ENCODE measurements at regions not wholly inside any gene's neighbourhood (a gene's known extent, or its start where the extent isn't known, plus 50 kb on each side); places are given as distances from the start of the nearest gene placed in this dataset.
"Not testable (repeated sequence)": the region's sequence is repeated elsewhere in the genome, so short reads cannot be mapped to it uniquely, and the experiment has no call there.

DNA sequence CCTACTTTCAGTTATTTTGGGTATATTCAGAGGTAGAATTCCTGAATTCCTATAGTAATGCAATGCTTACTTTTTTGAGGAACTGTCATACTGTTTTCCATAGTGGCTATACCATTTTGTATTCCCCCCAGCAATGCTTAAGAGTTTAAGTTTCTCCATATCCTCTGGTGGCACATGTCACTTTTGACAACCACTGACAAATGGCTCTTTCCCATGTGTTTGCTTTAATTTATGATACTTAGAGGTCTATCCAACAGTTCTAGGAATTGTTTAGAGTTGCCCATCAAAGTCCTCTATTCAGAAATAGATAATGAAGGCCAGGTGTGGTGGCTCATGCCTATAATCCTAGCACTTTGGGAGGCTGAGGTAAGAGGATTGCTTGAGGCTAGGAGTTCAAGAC, 128.9 kb upstream of the CFAP20DC start:
- DNase-seq (ENCODE audit: low read depth), result no peak
- TF ChIP-seq, protein P1, sequence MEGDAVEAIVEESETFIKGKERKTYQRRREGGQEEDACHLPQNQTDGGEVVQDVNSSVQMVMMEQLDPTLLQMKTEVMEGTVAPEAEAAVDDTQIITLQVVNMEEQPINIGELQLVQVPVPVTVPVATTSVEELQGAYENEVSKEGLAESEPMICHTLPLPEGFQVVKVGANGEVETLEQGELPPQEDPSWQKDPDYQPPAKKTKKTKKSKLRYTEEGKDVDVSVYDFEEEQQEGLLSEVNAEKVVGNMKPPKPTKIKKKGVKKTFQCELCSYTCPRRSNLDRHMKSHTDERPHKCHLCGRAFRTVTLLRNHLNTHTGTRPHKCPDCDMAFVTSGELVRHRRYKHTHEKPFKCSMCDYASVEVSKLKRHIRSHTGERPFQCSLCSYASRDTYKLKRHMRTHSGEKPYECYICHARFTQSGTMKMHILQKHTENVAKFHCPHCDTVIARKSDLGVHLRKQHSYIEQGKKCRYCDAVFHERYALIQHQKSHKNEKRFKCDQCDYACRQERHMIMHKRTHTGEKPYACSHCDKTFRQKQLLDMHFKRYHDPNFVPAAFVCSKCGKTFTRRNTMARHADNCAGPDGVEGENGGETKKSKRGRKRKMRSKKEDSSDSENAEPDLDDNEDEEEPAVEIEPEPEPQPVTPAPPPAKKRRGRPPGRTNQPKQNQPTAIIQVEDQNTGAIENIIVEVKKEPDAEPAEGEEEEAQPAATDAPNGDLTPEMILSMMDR (IDR thresholded peaks at IDR 0.05; ENCODE audit: insufficient read depth, low read depth, low read length, missing control alignments), result no peak
- no peak overlapping the region for H3K4me3 ChIP-seq (ENCODE audit: low read depth, low read length)

DNA sequence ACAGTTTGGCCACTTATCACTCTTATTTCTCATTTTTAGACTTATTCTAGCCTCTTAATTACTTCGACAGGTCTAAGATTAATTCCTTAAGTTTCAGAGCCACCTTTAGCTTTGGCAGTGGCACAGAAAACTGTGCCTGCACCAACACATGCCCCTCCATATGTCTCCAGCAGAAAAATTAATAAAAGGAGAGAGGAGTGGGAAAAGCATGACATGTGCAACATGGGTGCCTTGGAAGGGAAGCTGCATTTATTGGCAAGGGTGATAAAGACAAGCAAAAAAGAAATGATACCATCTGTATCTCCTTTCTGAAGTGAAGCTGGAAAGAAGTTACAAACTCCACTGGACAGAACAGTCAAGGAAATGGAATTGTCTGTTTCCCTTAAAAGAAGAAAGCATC, 121.7 kb upstream of the CFAP20DC start:
- TF ChIP-seq, protein P1 (IDR thresholded peaks at IDR 0.05; ENCODE audit: insufficient read depth, low read depth, low read length, missing control alignments), result no peak
- H3K4me3 ChIP-seq (ENCODE audit: low read depth, low read length), result no peak overlapping the region
- no peak for DNase-seq (ENCODE audit: low read depth)

DNA sequence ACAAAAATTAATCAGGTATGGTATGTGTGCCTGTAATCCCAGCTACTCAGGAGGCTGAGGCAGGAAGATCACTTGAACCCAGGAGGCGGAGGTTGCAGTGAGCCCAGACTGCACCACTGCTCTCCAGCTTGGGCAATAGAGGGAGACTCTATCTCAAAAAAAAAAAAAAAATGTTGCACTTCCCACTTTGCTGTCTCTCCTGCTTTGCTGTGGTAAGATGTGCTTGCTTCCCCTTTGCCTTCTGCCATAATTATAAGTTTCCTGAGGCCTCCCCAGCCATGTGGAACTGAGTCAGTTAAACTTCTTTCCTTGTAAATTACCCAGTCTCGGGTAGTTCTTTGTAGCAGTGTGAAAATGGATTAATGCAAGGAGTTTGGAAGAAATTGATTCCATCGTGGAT, 120.3 kb upstream of the CFAP20DC start:
- not testable (repeated sequence) for H3K4me3 ChIP-seq (ENCODE audit: low read depth, low read length); DNase-seq (ENCODE audit: low read depth)

DNA sequence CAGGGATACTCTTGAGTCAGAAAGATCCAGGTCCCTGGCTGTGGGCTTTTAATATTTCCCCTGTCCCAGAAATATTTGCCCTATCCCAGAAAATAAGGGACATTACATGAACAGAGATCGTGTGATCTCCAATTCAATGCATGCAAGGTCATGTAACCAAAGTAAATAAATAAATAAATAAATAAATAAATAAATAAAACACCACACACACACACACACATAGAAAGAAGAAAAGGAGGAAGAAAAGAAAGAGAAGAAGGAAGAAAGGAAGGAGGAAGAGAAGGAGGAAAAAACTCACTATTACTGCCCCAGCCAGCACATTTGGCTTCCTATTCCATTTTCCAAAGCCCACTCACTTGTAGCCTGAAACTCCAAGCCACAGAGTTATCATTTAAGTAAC, 117.9 kb upstream of the CFAP20DC start:
- DNase-seq (ENCODE audit: low read depth), result no peak
- TF ChIP-seq, protein P1 (IDR thresholded peaks at IDR 0.05; ENCODE audit: insufficient read depth, low read depth, low read length, missing control alignments), result no peak
- no peak overlapping the region for H3K4me3 ChIP-seq (ENCODE audit: low read depth, low read length)

DNA sequence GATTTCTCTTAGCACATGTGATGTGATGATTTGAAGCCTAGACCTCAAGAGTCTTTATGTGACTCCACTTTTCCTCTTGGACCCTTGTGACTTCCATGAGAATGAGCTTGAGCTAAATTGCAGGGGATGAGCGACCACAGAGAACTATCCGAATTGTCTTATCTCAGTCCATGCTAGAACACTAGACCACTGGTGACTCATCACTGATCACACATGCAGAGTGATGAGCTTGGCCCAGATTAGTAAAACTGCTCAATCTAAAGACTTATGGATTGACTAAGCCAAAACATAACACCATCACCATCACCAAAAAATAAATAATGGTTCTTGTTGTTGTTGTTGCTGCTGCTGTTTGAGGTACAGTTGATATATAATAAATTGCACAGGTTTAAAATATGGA, 114.1 kb upstream of the CFAP20DC start:
- TF ChIP-seq, protein P1 (IDR thresholded peaks at IDR 0.05; ENCODE audit: insufficient read depth, low read depth, low read length, missing control alignments), result no peak
- DNase-seq (ENCODE audit: low read depth), result no peak
- H3K4me3 ChIP-seq (ENCODE audit: low read depth, low read length), result no peak overlapping the region

DNA sequence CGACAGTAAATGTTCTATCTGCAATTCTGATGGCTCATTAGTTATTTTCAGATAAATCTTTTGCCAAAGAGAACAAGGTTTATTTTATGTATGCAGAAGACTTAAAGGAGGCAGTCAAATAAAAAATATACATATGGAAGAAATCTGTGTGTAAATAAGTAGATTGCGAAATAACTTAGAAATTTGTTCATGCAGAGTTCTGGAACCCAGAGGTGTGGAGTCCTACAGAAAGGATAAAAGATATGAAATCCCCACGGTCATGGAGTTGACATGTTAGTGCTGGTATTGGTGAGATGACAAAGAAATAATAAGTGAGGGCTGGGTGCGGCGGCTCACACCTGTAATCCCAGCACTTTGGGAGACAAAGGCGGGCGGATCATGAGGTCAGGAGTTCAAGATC, 111.2 kb upstream of the CFAP20DC start:
- TF ChIP-seq, protein P1 (IDR thresholded peaks at IDR 0.05; ENCODE audit: insufficient read depth, low read depth, low read length, missing control alignments), result no peak
- no peak overlapping the region for H3K4me3 ChIP-seq (ENCODE audit: low read depth, low read length)
- DNase-seq (ENCODE audit: low read depth), result no peak

DNA sequence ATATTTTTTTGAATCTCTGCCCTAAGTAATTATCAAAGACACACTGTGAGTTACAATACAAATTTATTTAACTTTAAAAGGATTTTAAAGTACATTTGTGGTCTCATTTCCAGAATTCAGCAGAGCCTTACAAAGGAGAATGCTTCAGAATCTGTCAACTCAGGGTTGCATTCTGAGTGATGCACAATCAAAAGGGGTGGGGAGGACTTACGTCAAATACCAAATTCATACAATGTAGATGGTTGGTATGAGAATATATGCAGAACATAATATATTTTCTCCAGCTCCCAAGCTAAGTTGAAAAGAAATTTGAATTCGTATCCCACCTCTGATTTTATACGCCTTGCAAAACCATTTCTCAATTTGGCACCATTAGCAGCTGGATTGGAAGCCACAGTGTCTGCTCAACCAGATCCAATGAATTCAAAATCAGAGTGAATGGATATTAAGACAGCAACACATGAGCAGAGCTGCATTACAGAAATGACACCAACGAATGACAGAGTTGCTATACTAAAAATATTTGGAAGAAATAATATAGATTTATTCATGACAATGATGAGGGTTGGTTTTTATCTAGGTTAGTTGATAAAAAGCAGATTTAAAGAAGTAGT, 110.4 kb upstream of the CFAP20DC start:
- no peak overlapping the region for H3K4me3 ChIP-seq (ENCODE audit: low read depth, low read length)
- TF ChIP-seq, protein P1 (IDR thresholded peaks at IDR 0.05; ENCODE audit: insufficient read depth, low read depth, low read length, missing control alignments), result no peak
- DNase-seq (ENCODE audit: low read depth), result no peak

Data from GM12865 (cell line).